CD14-positive monocyte (primary cell): ENCODE measurements at regions not wholly inside any gene's neighbourhood (a gene's known extent, or its start where the extent isn't known, plus 50 kb on each side); places are given as distances from the start of the nearest gene placed in this dataset.
A peak's percentile ranks its signal among the peaks of the same experiment; 100 is the strongest.

Source experiments
- DNase-seq, 3 donors: peaks; one replicate each; pipeline ENCODE4 v3.0.0-alpha.2; 2011 to 2022
- H2AFZ ChIP-seq: 2 replicates; pipeline ENCODE4 v1.6.0; 2012; ENCODE audit warnings: mild to moderate bottlenecking, low read depth, low read length, inconsistent platforms; ENCODE audit not compliant: insufficient read depth, poor library complexity, severe bottlenecking
- H3K27ac ChIP-seq, 2 donors: 1 replicate in 1 of 2; 2 replicates in 1 of 2; pipeline ENCODE4 v1.5.1; 2012 to 2013; ENCODE audit warnings: low read length in 2 of 2, control low read depth in 1 of 2, inconsistent platforms in 1 of 2, low read depth in 1 of 2, mild to moderate bottlenecking in 1 of 2
- H3K27me3 ChIP-seq, 2 donors: one replicate each; pipeline versions ENCODE4 v1.6.0 to v1.6.1; 2011 to 2013; ENCODE audit warnings: low read length in 2 of 2; ENCODE audit not compliant: control insufficient read depth in 2 of 2, insufficient read depth in 2 of 2
- H3K36me3 ChIP-seq, 2 donors: replicated peaks in 1 of 2; 1 replicate in 1 of 2; 2 replicates in 1 of 2; pipeline versions ENCODE4 v1.5.1 to v1.6.1; 2012 to 2013; ENCODE audit warnings: low read length in 2 of 2, control low read depth in 1 of 2, inconsistent platforms in 1 of 2, mild to moderate bottlenecking in 1 of 2; ENCODE audit not compliant: insufficient read depth in 2 of 2, control insufficient read depth in 1 of 2
- H3K4me1 ChIP-seq, 2 donors: 1 replicate in 1 of 2; 2 replicates in 1 of 2; pipeline versions ENCODE4 v1.5.1 to v1.6.1; 2012 to 2013; ENCODE audit warnings: low read length in 2 of 2, control low read depth in 1 of 2, inconsistent platforms in 1 of 2, mild to moderate bottlenecking in 1 of 2, moderate library complexity in 1 of 2; ENCODE audit not compliant: insufficient read depth in 2 of 2, control insufficient read depth in 1 of 2
- H3K4me2 ChIP-seq: replicated peaks from 2 replicates; pipeline ENCODE3; 2012; ENCODE audit warnings: low read length, moderate library complexity, mild to moderate bottlenecking; ENCODE audit not compliant: poor library complexity, severe bottlenecking; ENCODE audit errors: extremely low read depth
- H3K4me3 ChIP-seq, 3 experiments: fragments of 200-600 bp in 1 of 3; sonication (generic) in 1 of 3; replicated peaks in 1 of 3; 1 replicate in 2 of 3; 2 replicates in 1 of 3; pipeline ENCODE4 v1.5.1; 2011 to 2013; ENCODE audit warnings: low read length in 3 of 3, mild to moderate bottlenecking in 3 of 3, control low read depth in 2 of 3, low read depth in 2 of 3, inconsistent platforms in 1 of 3, moderate library complexity in 1 of 3
- H3K79me2 ChIP-seq: 2 replicates; pipeline ENCODE4 v1.6.0; 2012; ENCODE audit warnings: mild to moderate bottlenecking, control low read depth, inconsistent platforms, low read length, moderate library complexity; ENCODE audit not compliant: insufficient read depth
- H3K9ac ChIP-seq: 2 replicates; pipeline ENCODE4 v1.6.0; 2017; ENCODE audit warnings: low read length, mild to moderate bottlenecking; ENCODE audit not compliant: insufficient read depth, poor library complexity, severe bottlenecking
- H3K9me3 ChIP-seq, 2 donors: replicated peaks in 1 of 2; 1 replicate in 1 of 2; 2 replicates in 1 of 2; pipeline versions ENCODE4 v1.5.1 to v1.6.1; 2012 to 2013; ENCODE audit warnings: low read length in 2 of 2, control low read depth in 1 of 2; ENCODE audit not compliant: control insufficient read depth in 1 of 2, insufficient read depth in 1 of 2
- H4K20me1 ChIP-seq: 2 replicates; pipeline ENCODE4 v1.6.0; 2012; ENCODE audit warnings: mild to moderate bottlenecking, low read length, control low read depth, moderate library complexity; ENCODE audit not compliant: insufficient read depth
- H3K27ac Mint-ChIP-seq, 7 donors: one replicate each; pipeline ENCODE4 v1.8.0; 2020; ENCODE audit warnings: mild to moderate bottlenecking in 7 of 7, mixed read lengths in 7 of 7, moderate library complexity in 6 of 7, inconsistent platforms in 2 of 7
- H3K27me3 Mint-ChIP-seq, 3 donors: one replicate each; pipeline ENCODE4 v1.8.0; 2021 to 2022; ENCODE audit warnings: low read depth in 3 of 3, mild to moderate bottlenecking in 3 of 3, mixed read lengths in 3 of 3, moderate library complexity in 3 of 3, inconsistent platforms in 1 of 3
- H3K36me3 Mint-ChIP-seq, 2 donors: one replicate each; pipeline ENCODE4 v1.8.0; 2020; ENCODE audit warnings: mixed read lengths in 2 of 2, inconsistent platforms in 1 of 2, mild to moderate bottlenecking in 1 of 2
- H3K4me1 Mint-ChIP-seq: one replicate; pipeline ENCODE4 v1.8.0; 2020; ENCODE audit warnings: mild to moderate bottlenecking, mixed read lengths
- H3K4me3 Mint-ChIP-seq, 2 donors: one replicate each; pipeline ENCODE4 v1.8.0; 2020; ENCODE audit warnings: mild to moderate bottlenecking in 2 of 2, mixed read lengths in 2 of 2, moderate library complexity in 1 of 2
- H3K9me3 Mint-ChIP-seq, 7 donors: one replicate each; pipeline ENCODE4 v1.8.0; 2020 to 2022; ENCODE audit warnings: mixed read lengths in 7 of 7, mild to moderate bottlenecking in 6 of 7, moderate library complexity in 6 of 7, inconsistent platforms in 2 of 7
- WGBS: methylation state at CpG from one replicate; pipeline ENCODE4 v1.1.5; 2013; ENCODE audit warnings: missing lambda C conversion rate; ENCODE audit not compliant: insufficient coverage; 5-methylcytosine and 5-hydroxymethylcytosine counted together
- intact Hi-C, 2 donors: fragments of 100-400 bp; cut with micrococcal nuclease; formaldehyde crosslinking; loops; one replicate each; pipeline versions ENCODE4 v1.15.0 to v1.15.1; 2023
- TF ChIP-seq, protein P1 (sequence below): fragments of 200-600 bp; IDR thresholded peaks from one replicate; pipeline ENCODE4 v1.8.0; 2022; ENCODE audit warnings: antibody characterized with exemption, mild to moderate bottlenecking

DNA sequence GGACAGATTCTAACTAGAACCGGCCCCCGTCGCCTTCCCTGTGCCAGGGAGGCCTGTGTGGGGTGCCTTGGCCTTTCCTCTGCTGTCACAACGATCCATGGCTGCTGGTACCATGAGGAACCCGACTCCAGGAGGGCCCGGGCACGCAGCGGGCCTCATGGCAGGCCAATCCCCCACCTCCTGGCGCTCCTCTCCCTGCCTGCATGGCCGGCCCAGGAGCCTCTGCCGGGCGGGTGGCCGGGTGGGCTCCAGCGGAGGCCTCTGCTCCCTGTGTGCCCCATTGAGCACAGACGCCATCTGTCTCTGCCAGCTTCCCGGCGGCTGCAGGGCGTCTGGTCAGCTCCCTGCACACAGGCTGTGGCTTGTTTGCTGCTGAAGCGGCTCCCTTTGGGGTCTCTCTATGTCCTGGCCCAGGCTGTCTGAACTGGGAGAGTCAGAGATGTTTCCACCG, 86.5 kb downstream of the MYEOV start:
- Histone ChIP-seq H3K4me1 (no peaks in the 10 kb centered on the region), H3K27ac (no peak overlapping the region), H3K79me2 (no peaks in the 10 kb centered on the region), H3K9me3 (no peaks in the 10 kb centered on the region), H2AFZ (no peak overlapping the region), H3K36me3 (no peaks in the 10 kb centered on the region), H4K20me1 (no peaks in the 10 kb centered on the region), H3K4me2 (no peak overlapping the region), H3K4me3 (no peak overlapping the region), H3K9ac (no peak overlapping the region), H3K27me3 (no peaks in the 10 kb centered on the region)
- WGBS = 88% methylated on average over 20 of the region's 20 CpGs
- Mint-ChIP-seq H3K4me3 (no peak overlapping the region), H3K36me3 (no peaks in the 10 kb centered on the region), H3K27ac (no peak overlapping the region), H3K4me1 (peaks cover 19% of the 10 kb centered on the region), H3K9me3 (peaks cover 0 to 5% (median 0%) of the 10 kb centered on the region in 7 donors), H3K27me3 (peaks cover 1 to 6% (median 5%) of the 10 kb centered on the region in 3 donors)
- intact Hi-C loops = no loop called here
- TF ChIP-seq, protein P1, sequence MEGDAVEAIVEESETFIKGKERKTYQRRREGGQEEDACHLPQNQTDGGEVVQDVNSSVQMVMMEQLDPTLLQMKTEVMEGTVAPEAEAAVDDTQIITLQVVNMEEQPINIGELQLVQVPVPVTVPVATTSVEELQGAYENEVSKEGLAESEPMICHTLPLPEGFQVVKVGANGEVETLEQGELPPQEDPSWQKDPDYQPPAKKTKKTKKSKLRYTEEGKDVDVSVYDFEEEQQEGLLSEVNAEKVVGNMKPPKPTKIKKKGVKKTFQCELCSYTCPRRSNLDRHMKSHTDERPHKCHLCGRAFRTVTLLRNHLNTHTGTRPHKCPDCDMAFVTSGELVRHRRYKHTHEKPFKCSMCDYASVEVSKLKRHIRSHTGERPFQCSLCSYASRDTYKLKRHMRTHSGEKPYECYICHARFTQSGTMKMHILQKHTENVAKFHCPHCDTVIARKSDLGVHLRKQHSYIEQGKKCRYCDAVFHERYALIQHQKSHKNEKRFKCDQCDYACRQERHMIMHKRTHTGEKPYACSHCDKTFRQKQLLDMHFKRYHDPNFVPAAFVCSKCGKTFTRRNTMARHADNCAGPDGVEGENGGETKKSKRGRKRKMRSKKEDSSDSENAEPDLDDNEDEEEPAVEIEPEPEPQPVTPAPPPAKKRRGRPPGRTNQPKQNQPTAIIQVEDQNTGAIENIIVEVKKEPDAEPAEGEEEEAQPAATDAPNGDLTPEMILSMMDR = no peak
- DNase-seq = no peak

DNA sequence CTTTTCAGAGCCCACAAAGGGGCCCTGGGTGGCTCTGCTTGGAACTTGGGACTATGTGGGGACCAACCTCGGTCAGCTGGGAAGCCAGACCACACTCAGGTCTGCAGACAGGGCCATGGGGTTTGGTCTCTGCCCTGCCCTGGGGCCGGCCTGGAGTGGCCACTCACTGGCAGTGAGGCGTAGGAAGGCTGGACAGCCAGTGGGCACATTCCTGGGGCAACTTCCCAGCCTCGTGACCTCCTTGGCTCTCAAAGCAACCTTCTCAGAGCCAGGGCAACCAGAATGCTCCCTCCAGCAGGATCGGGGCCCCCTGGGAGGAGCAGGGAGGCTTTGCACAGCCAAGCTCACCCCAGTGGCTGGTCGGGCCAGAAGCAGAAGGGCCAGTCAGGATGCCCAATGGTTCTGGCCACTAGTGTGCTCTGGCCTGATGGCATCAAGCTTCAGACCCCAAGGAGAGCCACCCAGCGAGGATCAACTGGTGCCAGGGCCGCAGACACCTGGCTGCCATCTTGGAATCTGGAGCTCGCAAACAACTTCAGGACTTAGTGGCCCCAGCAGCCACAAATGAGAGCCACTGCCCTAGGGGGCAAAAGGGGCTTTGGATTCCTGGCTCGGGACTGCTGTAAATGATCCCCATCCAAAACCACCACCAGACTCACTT, 87.1 kb downstream of the MYEOV start:
- Histone ChIP-seq H3K27ac (no peak overlapping the region), H3K4me2 (no peak overlapping the region), H2AFZ (no peak overlapping the region), H3K9ac (no peak overlapping the region), H3K9me3 (no peaks in the 10 kb centered on the region), H3K79me2 (no peaks in the 10 kb centered on the region), H3K4me3 (no peak overlapping the region), H3K27me3 (no peaks in the 10 kb centered on the region), H3K4me1 (no peaks in the 10 kb centered on the region), H3K36me3 (no peaks in the 10 kb centered on the region), H4K20me1 (no peaks in the 10 kb centered on the region)
- no peak for DNase-seq
- TF ChIP-seq, protein P1 = no peak
- no peaks in the 10 kb centered on the region for H3K36me3 Mint-ChIP-seq
- intact Hi-C loops = no loop called here
- no peak overlapping the region for H3K4me3 Mint-ChIP-seq
- H3K4me1 Mint-ChIP-seq = peaks cover 19% of the 10 kb centered on the region
- peaks cover 0 to 5% (median 0%) of the 10 kb centered on the region in 7 donors for H3K9me3 Mint-ChIP-seq
- peak overlapping the region in 2 of 7 donors; percentile 34 to 50 for H3K27ac Mint-ChIP-seq
- peaks cover 1 to 6% (median 5%) of the 10 kb centered on the region in 3 donors for H3K27me3 Mint-ChIP-seq
- 93% methylated on average over 10 of the region's 10 CpGs for WGBS
